ENCODE measurements at regions not wholly inside any gene's neighbourhood (a gene's known extent, or its start where the extent isn't known, plus 50 kb on each side); places are given as distances from the start of the nearest gene placed in this dataset.

GRCh38 chr1:194537521-194537920 is 1351.1 kb upstream of the B3GALT2 start:
- no peaks in the 10 kb centered on the region for H3K27me3 Mint-ChIP-seq (ENCODE audit: low read depth)
- H3K4me3 Mint-ChIP-seq: no peak overlapping the region
- no peak overlapping the region for H3K27ac Mint-ChIP-seq
- no peaks in the 10 kb centered on the region for H3K4me1 Mint-ChIP-seq (ENCODE audit: low read depth)
- H3K36me3 Mint-ChIP-seq (ENCODE audit: low read depth): no peaks in the 10 kb centered on the region
- peaks cover 1% of the 10 kb centered on the region for H3K9me3 Mint-ChIP-seq

GRCh38 chr1:194535369-194535768 is 1349.0 kb upstream of the B3GALT2 start:
- H3K4me1 Mint-ChIP-seq (ENCODE audit: low read depth): no peaks in the 10 kb centered on the region
- no peaks in the 10 kb centered on the region for H3K9me3 Mint-ChIP-seq
- no peaks in the 10 kb centered on the region for H3K27me3 Mint-ChIP-seq (ENCODE audit: low read depth)
- no peaks in the 10 kb centered on the region for H3K36me3 Mint-ChIP-seq (ENCODE audit: low read depth)
- no peak overlapping the region for H3K4me3 Mint-ChIP-seq
- no peak overlapping the region for H3K27ac Mint-ChIP-seq

- Mint-ChIP-seq H3K27me3 (ENCODE audit: low read depth) (no peaks in the 10 kb centered on the region), H3K4me1 (ENCODE audit: low read depth) (no peaks in the 10 kb centered on the region), H3K4me3 (no peak overlapping the region), H3K27ac (no peak overlapping the region), H3K9me3 (no peaks in the 10 kb centered on the region), H3K36me3 (ENCODE audit: low read depth) (no peaks in the 10 kb centered on the region)
Observed at GRCh38 chr1:194534784-194535183, 1348.4 kb upstream of the B3GALT2 start.

- Mint-ChIP-seq H3K4me1 (ENCODE audit: low read depth) (no peaks in the 10 kb centered on the region), H3K27me3 (ENCODE audit: low read depth) (no peaks in the 10 kb centered on the region), H3K9me3 (no peaks in the 10 kb centered on the region), H3K36me3 (ENCODE audit: low read depth) (no peaks in the 10 kb centered on the region), H3K4me3 (no peak overlapping the region), H3K27ac (no peak overlapping the region)
Observed at GRCh38 chr1:194533641-194534040, 1347.2 kb upstream of the B3GALT2 start.

- no peaks in the 10 kb centered on the region for H3K27me3 Mint-ChIP-seq (ENCODE audit: low read depth)
- H3K9me3 Mint-ChIP-seq: no peaks in the 10 kb centered on the region
Observed at GRCh38 chr1:194517567-194517966, 1331.2 kb upstream of the B3GALT2 start.

GRCh38 chr1:194515916-194516315 is 1329.5 kb upstream of the B3GALT2 start:
- H3K4me3 Mint-ChIP-seq: no peak overlapping the region
- no peaks in the 10 kb centered on the region for H3K4me1 Mint-ChIP-seq (ENCODE audit: low read depth)
- no peaks in the 10 kb centered on the region for H3K36me3 Mint-ChIP-seq (ENCODE audit: low read depth)
- H3K27me3 Mint-ChIP-seq (ENCODE audit: low read depth): no peaks in the 10 kb centered on the region
- H3K27ac Mint-ChIP-seq: no peak overlapping the region
- no peaks in the 10 kb centered on the region for H3K9me3 Mint-ChIP-seq

More at GRCh38 chr1:194517567-194517966, 1331.2 kb upstream of the B3GALT2 start:
- H3K4me3 Mint-ChIP-seq: no peak overlapping the region
- H3K36me3 Mint-ChIP-seq (ENCODE audit: low read depth): no peaks in the 10 kb centered on the region
- H3K27ac Mint-ChIP-seq: no peak overlapping the region
- H3K4me1 Mint-ChIP-seq (ENCODE audit: low read depth): no peaks in the 10 kb centered on the region

GRCh38 chr1:194512957-194513356 is 1326.5 kb upstream of the B3GALT2 start:
- H3K9me3 Mint-ChIP-seq: no peaks in the 10 kb centered on the region
- H3K36me3 Mint-ChIP-seq (ENCODE audit: low read depth): no peaks in the 10 kb centered on the region
- no peak overlapping the region for H3K4me3 Mint-ChIP-seq
- no peaks in the 10 kb centered on the region for H3K27me3 Mint-ChIP-seq (ENCODE audit: low read depth)
- no peak overlapping the region for H3K27ac Mint-ChIP-seq
- H3K4me1 Mint-ChIP-seq (ENCODE audit: low read depth): no peaks in the 10 kb centered on the region

- Mint-ChIP-seq H3K4me1 (ENCODE audit: low read depth) (no peaks in the 10 kb centered on the region), H3K27ac (no peak overlapping the region), H3K36me3 (ENCODE audit: low read depth) (no peaks in the 10 kb centered on the region), H3K27me3 (ENCODE audit: low read depth) (no peaks in the 10 kb centered on the region), H3K4me3 (no peak overlapping the region), H3K9me3 (no peaks in the 10 kb centered on the region)
Observed at GRCh38 chr1:194512345-194512744, 1325.9 kb upstream of the B3GALT2 start.

- Mint-ChIP-seq H3K27me3 (ENCODE audit: low read depth) (no peaks in the 10 kb centered on the region), H3K27ac (no peak overlapping the region), H3K36me3 (ENCODE audit: low read depth) (no peaks in the 10 kb centered on the region), H3K4me3 (no peak overlapping the region), H3K4me1 (ENCODE audit: low read depth) (no peaks in the 10 kb centered on the region), H3K9me3 (no peaks in the 10 kb centered on the region)
Observed at GRCh38 chr1:194503209-194503608, 1316.8 kb upstream of the B3GALT2 start.

- H3K4me3 Mint-ChIP-seq: no peak overlapping the region
- no peaks in the 10 kb centered on the region for H3K4me1 Mint-ChIP-seq (ENCODE audit: low read depth)
- H3K9me3 Mint-ChIP-seq: no peaks in the 10 kb centered on the region
- no peak overlapping the region for H3K27ac Mint-ChIP-seq
- no peaks in the 10 kb centered on the region for H3K36me3 Mint-ChIP-seq (ENCODE audit: low read depth)
- H3K27me3 Mint-ChIP-seq (ENCODE audit: low read depth): no peaks in the 10 kb centered on the region
Observed at GRCh38 chr1:194495434-194495833, 1309.0 kb upstream of the B3GALT2 start.

- H3K36me3 Mint-ChIP-seq (ENCODE audit: low read depth): no peaks in the 10 kb centered on the region
- no peaks in the 10 kb centered on the region for H3K9me3 Mint-ChIP-seq
- no peaks in the 10 kb centered on the region for H3K4me1 Mint-ChIP-seq (ENCODE audit: low read depth)
- H3K27ac Mint-ChIP-seq: no peak overlapping the region
- H3K4me3 Mint-ChIP-seq: no peak overlapping the region
- no peaks in the 10 kb centered on the region for H3K27me3 Mint-ChIP-seq (ENCODE audit: low read depth)
Observed at GRCh38 chr1:194487172-194487571, 1300.8 kb upstream of the B3GALT2 start.

- Mint-ChIP-seq H3K4me3 (no peak overlapping the region), H3K4me1 (ENCODE audit: low read depth) (no peaks in the 10 kb centered on the region), H3K27me3 (ENCODE audit: low read depth) (no peaks in the 10 kb centered on the region), H3K9me3 (no peaks in the 10 kb centered on the region), H3K36me3 (ENCODE audit: low read depth) (no peaks in the 10 kb centered on the region), H3K27ac (no peak overlapping the region)
Observed at GRCh38 chr1:194485432-194485831, 1299.0 kb upstream of the B3GALT2 start.

- no peak overlapping the region for H3K27ac Mint-ChIP-seq
- H3K36me3 Mint-ChIP-seq (ENCODE audit: low read depth): no peaks in the 10 kb centered on the region
- H3K9me3 Mint-ChIP-seq: no peaks in the 10 kb centered on the region
- no peaks in the 10 kb centered on the region for H3K4me1 Mint-ChIP-seq (ENCODE audit: low read depth)
- H3K27me3 Mint-ChIP-seq (ENCODE audit: low read depth): no peaks in the 10 kb centered on the region
- no peak overlapping the region for H3K4me3 Mint-ChIP-seq
Observed at GRCh38 chr1:194478731-194479130, 1292.3 kb upstream of the B3GALT2 start.

- H3K4me1 Mint-ChIP-seq (ENCODE audit: low read depth): no peaks in the 10 kb centered on the region
- no peak overlapping the region for H3K27ac Mint-ChIP-seq
- no peaks in the 10 kb centered on the region for H3K36me3 Mint-ChIP-seq (ENCODE audit: low read depth)
- H3K4me3 Mint-ChIP-seq: no peak overlapping the region
- H3K9me3 Mint-ChIP-seq: no peaks in the 10 kb centered on the region
- no peaks in the 10 kb centered on the region for H3K27me3 Mint-ChIP-seq (ENCODE audit: low read depth)
Observed at GRCh38 chr1:194477908-194478307, 1291.5 kb upstream of the B3GALT2 start.

GRCh38 chr1:194476872-194477271 is 1290.5 kb upstream of the B3GALT2 start:
- H3K4me3 Mint-ChIP-seq: no peak overlapping the region
- no peaks in the 10 kb centered on the region for H3K27me3 Mint-ChIP-seq (ENCODE audit: low read depth)
- no peaks in the 10 kb centered on the region for H3K9me3 Mint-ChIP-seq
- no peaks in the 10 kb centered on the region for H3K4me1 Mint-ChIP-seq (ENCODE audit: low read depth)
- no peaks in the 10 kb centered on the region for H3K36me3 Mint-ChIP-seq (ENCODE audit: low read depth)
- no peak overlapping the region for H3K27ac Mint-ChIP-seq

GRCh38 chr1:194476351-194476750 is 1289.9 kb upstream of the B3GALT2 start:
- no peaks in the 10 kb centered on the region for H3K27me3 Mint-ChIP-seq (ENCODE audit: low read depth)
- H3K27ac Mint-ChIP-seq: no peak overlapping the region

More at GRCh38 chr1:194476351-194476750, 1289.9 kb upstream of the B3GALT2 start:
- no peak overlapping the region for H3K4me3 Mint-ChIP-seq
- H3K9me3 Mint-ChIP-seq: no peaks in the 10 kb centered on the region
- no peaks in the 10 kb centered on the region for H3K36me3 Mint-ChIP-seq (ENCODE audit: low read depth)
- H3K4me1 Mint-ChIP-seq (ENCODE audit: low read depth): no peaks in the 10 kb centered on the region
